ENCODE measurements at regions not wholly inside any gene's neighbourhood (a gene's known extent, or its start where the extent isn't known, plus 50 kb on each side); places are given as distances from the start of the nearest gene placed in this dataset.
"Not testable (repeated sequence)": the region's sequence is repeated elsewhere in the genome, so short reads cannot be mapped to it uniquely, and the experiment has no call there.

DNA sequence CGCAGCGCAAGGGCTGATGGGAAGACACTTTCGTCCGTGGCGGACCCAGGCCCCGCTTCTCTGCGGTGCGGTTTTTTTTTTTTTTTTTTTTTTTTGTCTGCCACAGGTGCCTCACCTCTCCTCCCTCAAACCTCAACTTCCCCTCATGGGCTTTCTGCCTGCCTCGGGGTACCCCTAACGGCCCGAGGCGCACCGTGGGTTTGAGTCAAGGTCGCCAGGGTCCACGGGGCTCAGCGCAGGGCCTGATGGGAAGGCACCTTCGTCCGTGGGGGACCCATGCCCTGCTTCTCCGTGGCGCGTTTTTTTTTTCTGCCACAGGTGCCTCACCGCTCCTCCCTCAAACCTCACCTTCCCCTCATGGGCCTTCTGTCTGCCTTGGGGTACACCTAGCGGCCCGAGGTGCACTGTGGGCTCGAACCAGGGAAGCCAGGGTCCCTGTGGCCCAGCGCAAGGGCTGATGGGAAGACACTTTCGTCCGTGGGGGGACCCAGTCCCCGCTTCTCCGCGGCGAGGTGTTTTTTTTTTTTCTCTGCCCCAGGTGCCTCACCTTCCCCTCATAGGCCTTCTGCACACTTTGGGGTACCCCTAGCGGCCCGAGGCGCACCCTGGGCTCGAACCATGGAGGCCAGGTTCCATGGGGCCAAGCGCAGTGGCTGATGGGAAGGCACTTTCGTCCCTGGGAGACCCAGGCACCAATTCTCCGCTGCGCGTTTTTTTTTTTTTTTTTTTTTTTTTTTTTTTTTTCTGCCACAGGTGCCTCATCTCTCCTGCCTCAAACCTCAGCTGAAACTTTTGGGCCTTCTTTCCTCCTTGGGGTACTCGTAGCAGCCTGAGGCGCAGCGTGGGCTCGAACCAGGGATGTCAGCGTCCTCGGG lies 165.2 kb upstream of the ZNG1F start:
- TF ChIP-seq, protein P1, sequence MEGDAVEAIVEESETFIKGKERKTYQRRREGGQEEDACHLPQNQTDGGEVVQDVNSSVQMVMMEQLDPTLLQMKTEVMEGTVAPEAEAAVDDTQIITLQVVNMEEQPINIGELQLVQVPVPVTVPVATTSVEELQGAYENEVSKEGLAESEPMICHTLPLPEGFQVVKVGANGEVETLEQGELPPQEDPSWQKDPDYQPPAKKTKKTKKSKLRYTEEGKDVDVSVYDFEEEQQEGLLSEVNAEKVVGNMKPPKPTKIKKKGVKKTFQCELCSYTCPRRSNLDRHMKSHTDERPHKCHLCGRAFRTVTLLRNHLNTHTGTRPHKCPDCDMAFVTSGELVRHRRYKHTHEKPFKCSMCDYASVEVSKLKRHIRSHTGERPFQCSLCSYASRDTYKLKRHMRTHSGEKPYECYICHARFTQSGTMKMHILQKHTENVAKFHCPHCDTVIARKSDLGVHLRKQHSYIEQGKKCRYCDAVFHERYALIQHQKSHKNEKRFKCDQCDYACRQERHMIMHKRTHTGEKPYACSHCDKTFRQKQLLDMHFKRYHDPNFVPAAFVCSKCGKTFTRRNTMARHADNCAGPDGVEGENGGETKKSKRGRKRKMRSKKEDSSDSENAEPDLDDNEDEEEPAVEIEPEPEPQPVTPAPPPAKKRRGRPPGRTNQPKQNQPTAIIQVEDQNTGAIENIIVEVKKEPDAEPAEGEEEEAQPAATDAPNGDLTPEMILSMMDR (IDR thresholded peaks at IDR 0.05): not testable (repeated sequence)
- TF ChIP-seq POLR2A (IDR thresholded peaks at IDR 0.05; ENCODE audit: low read depth): not testable (repeated sequence)

Data from esophagus muscularis mucosa (tissue), 3 donors.